ENCODE measurements at regions not wholly inside any gene's neighbourhood (a gene's known extent, or its start where the extent isn't known, plus 50 kb on each side); places are given as distances from the start of the nearest gene placed in this dataset.

DNA sequence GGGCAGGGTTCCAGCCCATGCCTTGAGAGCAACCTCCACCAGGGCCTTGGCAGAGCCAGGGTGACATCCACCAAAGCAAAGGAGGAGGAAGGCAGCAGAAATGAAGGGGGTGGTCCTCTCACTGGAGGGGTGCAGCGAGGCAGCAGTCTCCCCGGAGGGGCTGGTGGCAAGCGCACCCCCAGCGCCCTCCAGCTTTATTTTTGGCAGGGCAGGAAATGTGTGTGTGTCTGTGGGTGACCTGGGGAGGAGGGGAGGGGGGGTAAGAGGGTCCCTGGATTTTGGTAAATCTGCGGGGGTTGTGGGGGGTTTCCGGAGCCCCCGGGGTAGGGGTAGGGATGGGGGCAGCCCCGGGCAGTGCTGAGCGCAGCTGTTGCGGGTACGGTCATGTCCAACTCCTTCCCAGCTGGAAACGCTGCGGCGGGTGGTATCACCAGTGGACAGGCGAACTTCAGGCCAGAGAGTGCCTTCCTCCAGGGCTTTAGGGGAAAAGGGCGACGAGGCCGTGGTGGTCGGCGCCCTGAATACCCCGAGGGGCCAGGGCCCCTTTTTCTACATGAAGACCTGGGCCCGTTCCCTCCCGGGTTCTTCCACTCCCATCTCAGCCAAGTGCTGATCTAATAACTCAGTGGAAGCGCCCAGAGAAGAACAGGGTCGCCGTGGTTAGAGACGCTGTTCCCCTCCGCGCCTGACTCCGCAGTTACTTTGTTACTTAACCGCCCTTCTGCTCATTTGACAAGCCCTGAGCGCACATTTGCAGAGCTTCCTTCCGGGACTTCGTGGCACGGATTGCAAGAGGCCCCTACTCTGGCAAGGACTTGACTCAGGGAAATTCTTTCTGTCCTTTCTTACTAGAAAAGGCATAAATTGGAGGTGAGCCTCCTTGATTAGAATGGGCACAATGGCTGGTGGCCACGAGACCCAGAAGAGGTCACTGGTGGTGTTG, 55.2 kb downstream of the FOS start:
- DNase-seq = no peak

DNA sequence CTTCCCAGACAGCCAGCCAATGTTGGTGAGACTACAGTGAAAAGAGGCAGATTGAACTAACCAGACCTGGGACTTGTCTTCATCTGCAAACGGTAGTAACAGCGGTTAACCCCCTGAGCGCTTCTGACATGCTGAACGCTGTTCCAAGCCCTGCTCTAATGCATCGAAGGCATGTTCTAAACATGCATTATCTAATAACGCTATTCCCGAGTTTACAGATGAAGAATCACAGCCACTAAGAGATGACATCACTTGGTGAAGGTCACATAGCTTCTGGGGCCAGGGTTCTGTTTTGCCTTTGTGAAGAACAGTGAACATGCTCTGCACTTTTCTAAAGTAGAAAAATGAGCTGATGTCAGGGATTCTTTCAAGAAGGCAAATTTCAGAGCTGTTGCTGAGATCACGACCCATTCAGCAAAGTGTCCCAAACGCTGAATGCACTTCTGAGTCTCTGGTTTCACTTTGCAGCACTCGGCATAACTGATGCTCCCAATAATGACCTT, 56.0 kb downstream of the FOS start:
- DNase-seq = no peak

- DNase-seq = peak; percentile 35
Measured at GRCh38 chr14:75335571-75335970, 56.9 kb downstream of the FOS start.

GRCh38 chr14:75338398-75338797, 59.8 kb downstream of the FOS start:
- DNase-seq = no peak

GRCh38 chr14:75339059-75339458, 60.4 kb downstream of the FOS start:
- no peak for DNase-seq

- no peak for DNase-seq
Measured at GRCh38 chr14:75340921-75341320, 62.3 kb downstream of the FOS start.

DNA sequence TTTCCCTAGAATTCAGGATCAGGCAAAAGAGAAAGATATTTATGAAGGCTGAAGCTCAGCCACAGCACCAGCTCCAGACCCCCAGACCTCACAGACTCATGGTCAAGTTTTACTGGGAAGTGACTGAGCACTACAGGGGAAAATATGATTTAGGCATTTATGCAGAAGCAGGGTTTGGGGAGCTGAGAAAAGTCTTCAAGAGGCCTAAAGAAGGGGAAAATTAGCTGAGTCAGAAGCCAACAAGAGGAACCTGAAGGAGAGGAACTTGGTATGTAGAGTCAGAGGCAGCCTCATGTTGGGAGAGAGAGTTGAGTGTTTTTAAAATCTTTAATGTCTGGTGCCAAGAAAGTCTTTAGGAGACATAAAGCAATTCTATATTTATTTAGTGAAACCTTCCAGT, 63.0 kb downstream of the FOS start:
- DNase-seq = no peak

DNA sequence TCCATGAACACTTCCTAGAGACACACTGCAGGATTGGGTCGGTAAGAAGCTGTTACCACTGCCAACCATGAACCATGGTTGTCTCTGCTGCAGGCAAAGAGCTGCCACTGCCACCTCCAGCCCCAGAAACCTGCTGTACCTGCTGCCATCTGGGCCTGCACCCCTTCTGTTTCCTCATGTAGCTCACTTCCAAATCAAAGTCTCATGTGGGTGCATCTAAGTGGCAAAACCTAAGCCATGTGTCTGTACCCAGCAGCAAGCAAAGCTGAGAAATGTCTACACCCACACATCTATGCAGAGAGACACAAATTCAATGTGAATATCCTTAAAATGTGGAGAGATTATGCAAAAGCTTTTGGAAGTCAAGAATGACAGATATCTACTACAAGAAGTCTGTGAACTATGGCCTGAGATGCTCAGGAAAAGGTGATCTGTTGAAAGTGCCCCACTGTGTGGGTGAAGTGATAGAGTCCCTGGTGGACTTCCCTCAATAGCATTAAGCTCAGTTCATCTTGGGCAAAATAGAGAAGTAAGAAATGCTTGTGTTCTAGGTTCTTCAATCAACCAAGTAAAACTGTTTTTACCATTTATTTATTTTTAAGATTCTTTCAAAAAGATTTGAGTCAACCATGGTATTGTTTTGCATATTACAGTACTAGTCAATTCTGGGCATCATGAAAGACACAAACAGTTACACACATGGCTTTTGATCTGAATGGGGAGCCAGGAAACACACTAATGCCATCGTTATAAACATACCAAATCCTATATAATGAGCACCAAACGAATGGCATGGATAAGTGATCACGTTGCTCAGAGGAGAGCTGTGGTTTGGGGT, 64.4 kb downstream of the FOS start:
- DNase-seq = no peak

DNA sequence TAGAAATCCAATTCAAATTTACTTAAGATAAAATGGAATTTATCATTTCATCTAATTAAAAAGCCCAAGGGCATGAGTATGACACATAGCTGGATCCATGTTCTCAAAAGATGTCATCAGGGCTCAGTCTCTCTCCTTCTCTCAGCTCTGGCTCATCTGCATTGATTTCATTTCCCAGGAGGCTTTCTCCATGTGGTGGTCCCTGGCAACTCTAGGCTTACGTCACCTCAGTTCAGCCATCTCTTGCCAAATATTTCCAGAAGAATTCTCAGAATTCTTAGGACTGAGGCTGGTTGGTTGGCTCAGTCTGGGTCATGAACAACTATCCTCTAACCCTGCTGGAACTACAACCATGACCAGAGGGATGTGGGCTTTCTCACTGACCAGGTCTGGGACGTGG, 65.3 kb downstream of the FOS start:
- DNase-seq = no peak

GRCh38 chr14:75344411-75344810, 65.8 kb downstream of the FOS start:
- no peak for DNase-seq

GRCh38 chr14:75350505-75351060, 72.0 kb downstream of the FOS start:
- no peak for DNase-seq

GRCh38 chr14:75359098-75359497, 68.7 kb upstream of the JDP2 start:
- DNase-seq = no peak

GRCh38 chr14:75361041-75361440, 66.8 kb upstream of the JDP2 start:
- no peak for DNase-seq

DNA sequence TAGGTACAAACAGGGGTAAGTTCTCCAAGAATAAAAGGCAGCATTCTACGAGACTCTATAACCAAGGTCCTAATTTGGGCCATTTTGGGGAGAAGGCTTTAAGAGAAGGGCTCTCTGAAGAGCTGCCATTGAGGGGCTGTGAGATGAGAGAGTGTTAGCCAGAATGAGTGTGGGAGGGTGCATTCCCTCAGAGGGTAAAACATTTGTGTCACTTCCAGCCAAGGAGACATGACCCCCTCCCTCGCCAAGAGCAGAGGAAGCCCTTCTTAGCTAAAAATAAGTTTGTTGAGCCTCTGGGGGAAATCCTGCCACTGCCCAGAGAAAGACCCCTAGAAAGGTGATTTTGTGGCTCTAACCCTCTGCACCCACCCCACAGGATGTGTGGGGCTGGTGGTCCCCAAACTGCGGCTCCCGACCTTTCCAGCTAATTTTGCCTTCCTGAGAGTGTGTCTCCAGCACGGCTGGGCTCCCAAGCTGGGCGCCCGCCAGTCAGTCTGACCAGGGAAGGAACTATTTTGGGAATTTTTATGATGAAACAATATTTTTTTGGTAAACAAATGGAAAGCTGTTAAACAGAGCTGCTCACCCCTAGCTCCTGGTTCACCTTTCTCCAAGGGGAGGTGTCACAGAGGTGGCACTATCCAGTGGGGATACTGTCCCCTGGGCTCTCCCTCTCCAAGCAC, 65.9 kb upstream of the JDP2 start:
- no peak for DNase-seq

DNA sequence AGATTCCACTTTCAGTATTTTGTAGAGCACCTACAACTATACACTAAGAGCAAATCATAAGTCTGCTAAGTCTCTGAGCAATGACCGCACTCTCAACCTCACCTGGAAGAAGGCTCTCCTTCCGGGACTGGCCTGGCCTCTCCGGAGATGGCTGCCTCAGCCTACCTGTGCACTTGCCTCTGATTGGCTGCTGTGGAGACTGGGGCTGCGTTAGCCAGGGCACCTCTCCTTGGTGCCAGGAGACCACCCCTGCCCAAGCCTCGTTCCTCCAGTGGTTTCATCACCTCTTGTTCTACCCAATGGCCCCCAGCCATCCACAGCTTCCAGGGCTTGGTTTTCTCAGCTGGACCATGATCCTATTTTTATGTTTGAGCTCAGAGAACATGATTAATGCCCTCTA, 64.7 kb upstream of the JDP2 start:
- no peak for DNase-seq

- no peak for DNase-seq
Measured at GRCh38 chr14:75363570-75364227, 64.1 kb upstream of the JDP2 start.

GRCh38 chr14:75365116-75365515, 62.7 kb upstream of the JDP2 start:
- no peak for DNase-seq

DNA sequence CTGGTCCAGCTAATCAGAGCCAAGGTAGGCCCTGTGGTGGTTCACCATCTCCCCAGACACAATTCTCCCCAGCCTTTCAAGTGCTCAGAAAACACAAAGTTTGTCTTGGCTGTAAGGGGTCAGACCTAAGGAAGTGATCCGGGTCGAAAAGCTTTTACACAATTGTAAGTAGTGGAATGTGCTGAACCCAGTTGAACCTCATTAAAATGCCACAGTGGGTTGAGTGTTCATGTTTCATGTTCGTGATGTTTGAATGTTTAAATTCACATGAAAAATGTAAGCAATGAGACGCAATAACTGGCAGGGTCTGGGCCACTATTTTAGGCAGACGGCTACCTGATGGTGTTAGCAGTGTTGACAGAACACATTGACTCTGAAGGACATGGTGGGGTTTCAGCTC, 60.9 kb upstream of the JDP2 start:
- no peak for DNase-seq

DNA sequence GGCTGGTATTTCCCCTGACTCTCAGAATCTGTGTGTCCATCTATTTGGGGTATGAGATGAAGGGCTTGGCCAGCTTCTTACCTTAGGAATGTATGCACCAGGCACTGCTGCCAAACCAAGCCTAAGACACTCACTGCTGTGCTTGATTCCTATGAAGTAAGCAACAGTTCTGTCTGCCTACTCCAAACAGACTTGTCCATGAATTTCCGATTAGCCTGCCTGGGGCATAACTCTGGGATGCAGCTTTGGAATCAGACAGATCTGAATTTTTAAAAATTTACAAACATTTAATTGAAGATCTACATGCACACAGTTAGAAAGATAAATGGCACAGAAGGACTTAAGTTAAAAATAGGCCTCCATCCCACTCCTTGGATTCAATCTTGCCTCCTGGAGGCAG, 59.5 kb upstream of the JDP2 start:
- DNase-seq = no peak

DNA sequence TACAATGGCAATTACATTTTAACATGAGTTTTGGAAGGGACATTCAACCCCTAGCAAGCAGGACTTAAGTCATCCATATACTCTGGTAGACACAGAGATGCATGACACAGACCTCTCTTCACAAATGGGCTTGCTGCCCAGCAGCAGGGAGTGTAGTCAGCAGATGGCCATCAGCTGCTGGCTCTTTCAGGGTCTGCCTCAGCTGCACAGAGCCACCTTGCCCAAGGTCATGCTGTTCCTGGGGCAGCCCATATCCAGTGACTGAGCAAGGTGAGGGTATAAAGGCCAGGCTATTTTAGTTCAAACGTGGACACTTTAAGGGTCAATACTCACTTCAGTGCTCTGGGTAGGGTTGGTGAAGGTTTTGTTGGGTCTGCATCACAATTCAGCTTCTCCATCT, 58.3 kb upstream of the JDP2 start:
- DNase-seq = no peak

GRCh38 chr14:75370416-75371205, 57.2 kb upstream of the JDP2 start:
- no peak for DNase-seq

DNA sequence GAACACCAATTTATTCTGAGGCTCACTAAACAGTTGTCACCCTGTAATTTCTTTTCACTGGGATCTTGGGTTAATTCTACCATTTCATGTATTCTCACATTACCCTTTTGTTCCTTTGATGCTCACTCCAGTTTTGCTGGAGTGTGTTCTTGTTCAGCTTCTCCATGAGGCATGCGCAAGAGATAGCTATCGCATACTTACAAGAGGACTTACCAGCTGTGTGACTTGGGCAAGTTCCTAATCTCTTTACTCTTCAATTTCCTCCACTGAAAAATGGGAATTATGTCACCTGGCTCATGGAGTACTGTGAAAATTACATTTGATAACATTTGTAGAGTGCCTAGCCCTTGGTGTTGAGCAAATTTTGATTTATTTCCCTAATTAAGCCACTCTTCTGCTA, 56.5 kb upstream of the JDP2 start:
- DNase-seq = no peak

Data from NCI-H1092 (cell line).